GM19397 (cell line): ENCODE measurements at regions not wholly inside any gene's neighbourhood (a gene's known extent, or its start where the extent isn't known, plus 50 kb on each side); places are given as distances from the start of the nearest gene placed in this dataset.
"Not testable (repeated sequence)": the region's sequence is repeated elsewhere in the genome, so short reads cannot be mapped to it uniquely, and the experiment has no call there.

Source experiments
- ATAC-seq: cut with Tn5 transposase; IDR thresholded peaks from one replicate; pipeline ENCODE4 v1.9.1; 2021; ENCODE audit warnings: mild to moderate bottlenecking, moderate library complexity; ENCODE audit not compliant: unreplicated experiment

- no peak for ATAC-seq
Observed at GRCh38 chr6:65996096-65996495, 289.1 kb upstream of the EYS start.

GRCh38 chr6:65989676-65990075 is 282.6 kb upstream of the EYS start:
- no peak for ATAC-seq

GRCh38 chr6:65988006-65988405 is 281.0 kb upstream of the EYS start:
- ATAC-seq = no peak

GRCh38 chr6:65984089-65984488 is 277.1 kb upstream of the EYS start:
- no peak for ATAC-seq

- no peak for ATAC-seq
Observed at GRCh38 chr6:65979120-65979519, 272.1 kb upstream of the EYS start.

- not testable (repeated sequence) for ATAC-seq
Observed at GRCh38 chr6:65971252-65971651, 264.2 kb upstream of the EYS start.

- ATAC-seq = no peak
Observed at GRCh38 chr6:65964261-65964660, 257.2 kb upstream of the EYS start.

GRCh38 chr6:65955034-65955433 is 248.0 kb upstream of the EYS start:
- ATAC-seq = no peak

GRCh38 chr6:65948062-65948461 is 241.0 kb upstream of the EYS start:
- ATAC-seq = no peak

- no peak for ATAC-seq
Observed at GRCh38 chr6:65943548-65943947, 236.5 kb upstream of the EYS start.

- no peak for ATAC-seq
Observed at GRCh38 chr6:65943051-65943450, 236.0 kb upstream of the EYS start.

GRCh38 chr6:65938000-65938399 is 231.0 kb upstream of the EYS start:
- ATAC-seq = no peak

GRCh38 chr6:65935412-65935811 is 228.4 kb upstream of the EYS start:
- ATAC-seq = no peak

- no peak for ATAC-seq
Observed at GRCh38 chr6:65933390-65933789, 226.4 kb upstream of the EYS start.

- no peak for ATAC-seq
Observed at GRCh38 chr6:65927141-65927540, 220.1 kb upstream of the EYS start.

- no peak for ATAC-seq
Observed at GRCh38 chr6:65924411-65924810, 217.4 kb upstream of the EYS start.

GRCh38 chr6:65922049-65922448 is 215.0 kb upstream of the EYS start:
- ATAC-seq = no peak

- ATAC-seq = no peak
Observed at GRCh38 chr6:65908065-65908464, 201.0 kb upstream of the EYS start.

- ATAC-seq = no peak
Observed at GRCh38 chr6:65903992-65904391, 197.0 kb upstream of the EYS start.

GRCh38 chr6:65900928-65901327 is 193.9 kb upstream of the EYS start:
- no peak for ATAC-seq

GRCh38 chr6:65896140-65896539 is 189.1 kb upstream of the EYS start:
- no peak for ATAC-seq

GRCh38 chr6:65876668-65877067 is 169.6 kb upstream of the EYS start:
- ATAC-seq = no peak

GRCh38 chr6:65852369-65852852 is 145.4 kb upstream of the EYS start:
- no peak for ATAC-seq

- no peak for ATAC-seq
Observed at GRCh38 chr6:65830151-65830550, 123.1 kb upstream of the EYS start.
